Thoracic aorta (tissue), 2 donors: ENCODE measurements at regions not wholly inside any gene's neighbourhood (a gene's known extent, or its start where the extent isn't known, plus 50 kb on each side); places are given as distances from the start of the nearest gene placed in this dataset.

ENCODE experiments used
- ATAC-seq: fragments of 150-250 bp; one replicate; pipeline ENCODE4 v1.8.0; 2017; ENCODE audit warnings: low read depth; ENCODE audit not compliant: insufficient number of reproducible peaks, low FRiP score
- DNase-seq: peaks from one replicate; pipeline ENCODE4 v3.0.0-alpha.2; 2020; ENCODE audit warnings: low spot score
- H3K27ac ChIP-seq, 2 donors: fragments of 200-600 bp; sonication (generic); 1 replicate in 1 of 2; 2 replicates in 1 of 2; pipeline ENCODE4 v1.5.1; 2016; ENCODE audit warnings: mild to moderate bottlenecking in 2 of 2, moderate library complexity in 2 of 2
- H3K27me3 ChIP-seq: fragments of 200-600 bp; sonication (generic); replicated peaks from 2 replicates; pipeline ENCODE4 v1.6.0; 2016; ENCODE audit warnings: mild to moderate bottlenecking; ENCODE audit not compliant: insufficient read depth
- H3K36me3 ChIP-seq: fragments of 200-600 bp; sonication (generic); one replicate; pipeline ENCODE4 v1.5.1; 2016
- H3K4me1 ChIP-seq, 2 donors: fragments of 200-600 bp; sonication (generic); 1 replicate in 1 of 2; 2 replicates in 1 of 2; pipeline versions ENCODE4 v1.5.1 to v1.6.0; 2016; ENCODE audit warnings: low read depth in 2 of 2, mild to moderate bottlenecking in 1 of 2; ENCODE audit not compliant: control insufficient read depth in 1 of 2
- H3K4me3 ChIP-seq: fragments of 200-600 bp; sonication (generic); 2 replicates; pipeline ENCODE4 v1.5.1; 2016; ENCODE audit warnings: mild to moderate bottlenecking
- H3K9me3 ChIP-seq: fragments of 200-600 bp; sonication (generic); 2 replicates; pipeline ENCODE4 v1.5.1; 2016
- TF ChIP-seq, protein P1 (sequence below): fragments of 200-600 bp; sonication (generic); IDR thresholded peaks from one replicate; pipeline ENCODE4 v1.5.1; 2019; ENCODE audit warnings: antibody characterized with exemption

DNA sequence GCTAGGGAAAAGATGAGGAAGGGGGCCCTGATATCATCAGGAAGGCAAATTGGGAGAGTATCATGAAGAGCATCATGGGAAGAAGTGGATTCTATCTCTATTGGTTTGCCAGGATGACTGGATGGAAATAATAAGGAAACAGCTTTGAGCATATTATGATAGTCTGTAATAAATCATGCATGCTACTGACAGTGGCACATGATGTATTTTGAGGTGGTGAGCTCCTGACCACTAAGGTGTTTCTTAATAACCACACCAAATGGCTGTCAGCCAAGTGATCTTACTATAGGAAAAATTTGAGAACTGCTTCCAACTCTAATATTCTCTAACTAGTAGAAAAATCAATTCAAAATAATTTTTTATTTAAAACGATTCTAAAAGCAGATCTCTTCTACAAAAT, 548.4 kb upstream of the JAG1 start:
- Histone ChIP-seq H3K36me3 (no peaks in the 10 kb centered on the region), H3K27me3 (no peaks in the 10 kb centered on the region), H3K27ac (no peak overlapping the region), H3K4me3 (no peak overlapping the region), H3K9me3 (no peaks in the 10 kb centered on the region), H3K4me1 (peaks cover 9 to 11% of the 10 kb centered on the region in 2 donors)
- TF ChIP-seq, protein P1, sequence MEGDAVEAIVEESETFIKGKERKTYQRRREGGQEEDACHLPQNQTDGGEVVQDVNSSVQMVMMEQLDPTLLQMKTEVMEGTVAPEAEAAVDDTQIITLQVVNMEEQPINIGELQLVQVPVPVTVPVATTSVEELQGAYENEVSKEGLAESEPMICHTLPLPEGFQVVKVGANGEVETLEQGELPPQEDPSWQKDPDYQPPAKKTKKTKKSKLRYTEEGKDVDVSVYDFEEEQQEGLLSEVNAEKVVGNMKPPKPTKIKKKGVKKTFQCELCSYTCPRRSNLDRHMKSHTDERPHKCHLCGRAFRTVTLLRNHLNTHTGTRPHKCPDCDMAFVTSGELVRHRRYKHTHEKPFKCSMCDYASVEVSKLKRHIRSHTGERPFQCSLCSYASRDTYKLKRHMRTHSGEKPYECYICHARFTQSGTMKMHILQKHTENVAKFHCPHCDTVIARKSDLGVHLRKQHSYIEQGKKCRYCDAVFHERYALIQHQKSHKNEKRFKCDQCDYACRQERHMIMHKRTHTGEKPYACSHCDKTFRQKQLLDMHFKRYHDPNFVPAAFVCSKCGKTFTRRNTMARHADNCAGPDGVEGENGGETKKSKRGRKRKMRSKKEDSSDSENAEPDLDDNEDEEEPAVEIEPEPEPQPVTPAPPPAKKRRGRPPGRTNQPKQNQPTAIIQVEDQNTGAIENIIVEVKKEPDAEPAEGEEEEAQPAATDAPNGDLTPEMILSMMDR, result no peak
- no peak for DNase-seq
- ATAC-seq, result no peak

DNA sequence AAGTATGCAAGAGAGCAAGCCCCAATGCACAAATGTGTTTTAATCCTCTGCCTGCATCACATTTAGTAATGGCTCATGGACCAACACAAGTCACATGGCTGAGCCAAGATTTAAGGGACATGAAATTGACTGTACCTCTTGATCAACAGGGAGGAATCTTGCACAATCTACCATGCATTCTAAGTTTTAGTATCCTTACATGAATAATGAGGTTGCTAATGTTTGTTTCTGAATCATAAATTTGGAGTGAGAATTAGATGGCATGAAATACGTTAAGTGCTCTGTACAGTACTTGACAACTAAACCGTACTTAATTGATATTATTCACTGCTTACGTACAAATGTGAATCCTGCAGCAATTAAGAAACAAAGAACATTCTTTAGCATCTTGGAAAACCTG, 553.8 kb upstream of the JAG1 start:
- Histone ChIP-seq H3K4me1 (peaks cover 5 to 21% of the 10 kb centered on the region in 2 donors), H3K27me3 (no peaks in the 10 kb centered on the region), H3K4me3 (no peak overlapping the region), H3K36me3 (no peaks in the 10 kb centered on the region), H3K9me3 (no peaks in the 10 kb centered on the region), H3K27ac (no peak overlapping the region)
- DNase-seq (no peak), ATAC-seq (no peak)
- TF ChIP-seq, protein P1, result no peak

DNA sequence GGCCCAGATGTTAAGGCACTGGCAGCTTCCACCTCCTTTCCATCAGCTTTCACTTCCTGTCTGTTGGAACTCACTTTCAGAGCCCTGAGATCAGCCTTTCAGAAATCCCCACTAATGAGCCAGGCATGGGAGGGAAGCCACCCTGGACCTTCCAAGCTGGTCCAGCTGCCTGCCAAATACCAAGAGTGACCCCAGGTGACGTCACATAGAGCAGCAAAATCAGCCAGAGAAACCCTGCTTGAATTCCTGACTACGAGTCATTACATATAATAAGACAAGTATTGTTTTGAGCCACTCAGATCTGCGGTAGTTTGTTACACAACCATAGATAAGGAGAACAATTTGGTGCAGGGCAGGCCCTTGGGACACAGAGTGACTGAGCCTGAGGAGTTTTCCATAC, 556.0 kb upstream of the JAG1 start:
- peak; percentile 54 for DNase-seq

DNA sequence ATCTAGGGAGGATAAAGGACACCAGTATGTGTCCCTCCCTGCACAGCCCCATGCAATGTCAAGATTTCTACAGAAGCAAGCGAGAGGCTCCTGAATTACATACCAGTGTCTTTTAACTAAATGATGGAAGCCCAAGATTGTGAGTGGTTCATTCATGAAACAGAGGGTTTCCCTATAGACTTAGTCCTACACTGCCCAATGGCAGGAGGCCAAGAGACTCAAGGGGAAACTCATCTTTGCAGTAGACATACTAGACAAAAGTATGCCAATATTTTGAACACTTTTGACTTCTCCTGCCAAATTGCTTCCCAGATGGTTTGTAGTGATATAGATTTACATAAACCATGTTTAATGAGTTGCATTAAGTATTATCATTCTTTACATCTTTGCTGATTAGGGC, 557.2 kb upstream of the JAG1 start:
- no peak for ATAC-seq
- Histone ChIP-seq H3K27me3 (no peaks in the 10 kb centered on the region), H3K4me1 (peaks cover 5 to 39% of the 10 kb centered on the region in 2 donors), H3K27ac (no peak overlapping the region), H3K9me3 (no peaks in the 10 kb centered on the region), H3K4me3 (no peak overlapping the region), H3K36me3 (no peaks in the 10 kb centered on the region)
- TF ChIP-seq, protein P1, result no peak
- DNase-seq, result no peak

More for the DNA sequence above, 556.0 kb upstream of the JAG1 start:
- ATAC-seq, result peak; percentile 87
- Histone ChIP-seq H3K4me3 (peak overlapping the region; percentile 38), H3K27me3 (no peaks in the 10 kb centered on the region), H3K9me3 (no peaks in the 10 kb centered on the region), H3K27ac (peak overlapping the region; percentile 63 to 66), H3K4me1 (peaks cover 5 to 28% of the 10 kb centered on the region in 2 donors), H3K36me3 (no peaks in the 10 kb centered on the region)
- TF ChIP-seq, protein P1, result no peak

DNA sequence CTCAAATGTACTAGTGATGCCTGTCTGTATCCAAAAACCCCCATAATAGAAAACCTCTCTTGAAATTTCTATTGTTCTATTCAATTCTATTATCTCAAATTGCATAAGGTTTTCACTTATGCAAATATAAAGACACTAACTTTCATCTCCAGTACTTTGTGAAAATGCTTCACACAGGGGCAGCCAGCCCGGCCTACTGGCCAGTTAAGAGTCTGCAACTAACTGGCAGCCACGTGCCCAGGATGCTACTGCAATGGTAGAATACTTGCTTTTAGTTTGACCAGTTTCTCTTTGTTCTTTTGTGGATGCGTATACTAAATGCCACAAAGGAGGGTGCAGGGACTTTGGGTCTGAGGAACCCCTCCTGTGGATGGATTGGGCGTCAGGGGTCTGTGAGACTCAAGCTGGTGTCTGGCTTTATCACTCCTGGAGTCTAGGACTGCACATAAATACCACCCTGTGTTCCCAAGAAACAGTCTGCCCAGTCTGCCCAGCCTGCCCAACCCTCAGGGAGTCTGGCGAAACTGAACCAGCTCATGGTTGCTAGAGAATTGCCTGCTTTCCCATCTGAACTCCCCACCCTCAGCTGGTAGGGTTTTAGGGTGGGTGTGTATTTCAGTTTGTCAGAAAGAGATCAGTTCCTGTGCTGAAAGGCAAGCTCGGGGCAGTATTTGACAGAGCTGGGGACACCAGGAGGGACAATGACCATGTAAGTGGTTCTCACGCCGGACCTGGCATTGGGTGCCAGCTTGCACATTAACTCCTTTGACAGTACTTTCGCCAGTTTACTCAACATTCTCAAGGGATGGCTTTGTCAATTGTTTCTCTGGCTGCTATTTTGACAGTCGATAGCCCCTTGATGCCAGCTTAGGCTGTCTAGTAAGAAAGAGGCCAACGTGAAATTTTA, 558.2 kb upstream of the JAG1 start:
- TF ChIP-seq, protein P1, result no peak
- Histone ChIP-seq H3K9me3 (no peaks in the 10 kb centered on the region), H3K27me3 (no peaks in the 10 kb centered on the region), H3K4me3 (no peak overlapping the region), H3K36me3 (no peaks in the 10 kb centered on the region), H3K4me1 (peaks cover 5 to 39% of the 10 kb centered on the region in 2 donors), H3K27ac (no peak overlapping the region)
- DNase-seq (no peak), ATAC-seq (no peak)
